CD14-positive monocyte (primary cell): ENCODE measurements at regions not wholly inside any gene's neighbourhood (a gene's known extent, or its start where the extent isn't known, plus 50 kb on each side); places are given as distances from the start of the nearest gene placed in this dataset.

ENCODE experiments used
- DNase-seq, 3 donors: peaks; one replicate each; pipeline ENCODE4 v3.0.0-alpha.2; 2011 to 2022
- H2AFZ ChIP-seq: 2 replicates; pipeline ENCODE4 v1.6.0; 2012; ENCODE audit warnings: mild to moderate bottlenecking, low read depth, low read length, inconsistent platforms; ENCODE audit not compliant: insufficient read depth, poor library complexity, severe bottlenecking
- H3K27ac ChIP-seq, 2 donors: 1 replicate in 1 of 2; 2 replicates in 1 of 2; pipeline ENCODE4 v1.5.1; 2012 to 2013; ENCODE audit warnings: low read length in 2 of 2, control low read depth in 1 of 2, inconsistent platforms in 1 of 2, low read depth in 1 of 2, mild to moderate bottlenecking in 1 of 2
- H3K27me3 ChIP-seq, 2 donors: one replicate each; pipeline versions ENCODE4 v1.6.0 to v1.6.1; 2011 to 2013; ENCODE audit warnings: low read length in 2 of 2; ENCODE audit not compliant: control insufficient read depth in 2 of 2, insufficient read depth in 2 of 2
- H3K36me3 ChIP-seq, 2 donors: replicated peaks in 1 of 2; 1 replicate in 1 of 2; 2 replicates in 1 of 2; pipeline versions ENCODE4 v1.5.1 to v1.6.1; 2012 to 2013; ENCODE audit warnings: low read length in 2 of 2, control low read depth in 1 of 2, inconsistent platforms in 1 of 2, mild to moderate bottlenecking in 1 of 2; ENCODE audit not compliant: insufficient read depth in 2 of 2, control insufficient read depth in 1 of 2
- H3K4me1 ChIP-seq, 2 donors: 1 replicate in 1 of 2; 2 replicates in 1 of 2; pipeline versions ENCODE4 v1.5.1 to v1.6.1; 2012 to 2013; ENCODE audit warnings: low read length in 2 of 2, control low read depth in 1 of 2, inconsistent platforms in 1 of 2, mild to moderate bottlenecking in 1 of 2, moderate library complexity in 1 of 2; ENCODE audit not compliant: insufficient read depth in 2 of 2, control insufficient read depth in 1 of 2
- H3K4me2 ChIP-seq: replicated peaks from 2 replicates; pipeline ENCODE3; 2012; ENCODE audit warnings: low read length, moderate library complexity, mild to moderate bottlenecking; ENCODE audit not compliant: poor library complexity, severe bottlenecking; ENCODE audit errors: extremely low read depth
- H3K4me3 ChIP-seq, 3 experiments: fragments of 200-600 bp in 1 of 3; sonication (generic) in 1 of 3; replicated peaks in 1 of 3; 1 replicate in 2 of 3; 2 replicates in 1 of 3; pipeline ENCODE4 v1.5.1; 2011 to 2013; ENCODE audit warnings: low read length in 3 of 3, mild to moderate bottlenecking in 3 of 3, control low read depth in 2 of 3, low read depth in 2 of 3, inconsistent platforms in 1 of 3, moderate library complexity in 1 of 3
- H3K79me2 ChIP-seq: 2 replicates; pipeline ENCODE4 v1.6.0; 2012; ENCODE audit warnings: mild to moderate bottlenecking, control low read depth, inconsistent platforms, low read length, moderate library complexity; ENCODE audit not compliant: insufficient read depth
- H3K9ac ChIP-seq: 2 replicates; pipeline ENCODE4 v1.6.0; 2017; ENCODE audit warnings: low read length, mild to moderate bottlenecking; ENCODE audit not compliant: insufficient read depth, poor library complexity, severe bottlenecking
- H3K9me3 ChIP-seq, 2 donors: replicated peaks in 1 of 2; 1 replicate in 1 of 2; 2 replicates in 1 of 2; pipeline versions ENCODE4 v1.5.1 to v1.6.1; 2012 to 2013; ENCODE audit warnings: low read length in 2 of 2, control low read depth in 1 of 2; ENCODE audit not compliant: control insufficient read depth in 1 of 2, insufficient read depth in 1 of 2
- H4K20me1 ChIP-seq: 2 replicates; pipeline ENCODE4 v1.6.0; 2012; ENCODE audit warnings: mild to moderate bottlenecking, low read length, control low read depth, moderate library complexity; ENCODE audit not compliant: insufficient read depth
- H3K27ac Mint-ChIP-seq, 7 donors: one replicate each; pipeline ENCODE4 v1.8.0; 2020; ENCODE audit warnings: mild to moderate bottlenecking in 7 of 7, mixed read lengths in 7 of 7, moderate library complexity in 6 of 7, inconsistent platforms in 2 of 7
- H3K27me3 Mint-ChIP-seq, 3 donors: one replicate each; pipeline ENCODE4 v1.8.0; 2021 to 2022; ENCODE audit warnings: low read depth in 3 of 3, mild to moderate bottlenecking in 3 of 3, mixed read lengths in 3 of 3, moderate library complexity in 3 of 3, inconsistent platforms in 1 of 3
- H3K36me3 Mint-ChIP-seq, 2 donors: one replicate each; pipeline ENCODE4 v1.8.0; 2020; ENCODE audit warnings: mixed read lengths in 2 of 2, inconsistent platforms in 1 of 2, mild to moderate bottlenecking in 1 of 2
- H3K4me1 Mint-ChIP-seq: one replicate; pipeline ENCODE4 v1.8.0; 2020; ENCODE audit warnings: mild to moderate bottlenecking, mixed read lengths
- H3K4me3 Mint-ChIP-seq, 2 donors: one replicate each; pipeline ENCODE4 v1.8.0; 2020; ENCODE audit warnings: mild to moderate bottlenecking in 2 of 2, mixed read lengths in 2 of 2, moderate library complexity in 1 of 2
- H3K9me3 Mint-ChIP-seq, 7 donors: one replicate each; pipeline ENCODE4 v1.8.0; 2020 to 2022; ENCODE audit warnings: mixed read lengths in 7 of 7, mild to moderate bottlenecking in 6 of 7, moderate library complexity in 6 of 7, inconsistent platforms in 2 of 7
- CTCF ChIP-seq: fragments of 200-600 bp; IDR thresholded peaks from one replicate; pipeline ENCODE4 v1.8.0; 2022; ENCODE audit warnings: antibody characterized with exemption, mild to moderate bottlenecking
- WGBS: methylation state at CpG from one replicate; pipeline ENCODE4 v1.1.5; 2013; ENCODE audit warnings: missing lambda C conversion rate; ENCODE audit not compliant: insufficient coverage; 5-methylcytosine and 5-hydroxymethylcytosine counted together
- intact Hi-C, 2 donors: fragments of 100-400 bp; cut with micrococcal nuclease; formaldehyde crosslinking; loops; one replicate each; pipeline versions ENCODE4 v1.15.0 to v1.15.1; 2023

GRCh38 chr6:140825731-140826130 lies 1307.0 kb upstream of the GJE1 start:
- Histone ChIP-seq H3K9ac (no peak overlapping the region), H2AFZ (no peak overlapping the region), H3K4me3 (no peak overlapping the region), H3K27ac (no peak overlapping the region), H4K20me1 (no peaks in the 10 kb centered on the region), H3K79me2 (no peaks in the 10 kb centered on the region), H3K27me3 (no peaks in the 10 kb centered on the region), H3K36me3 (no peaks in the 10 kb centered on the region), H3K9me3 (peaks cover 0 to 10% of the 10 kb centered on the region in 2 donors), H3K4me2 (no peak overlapping the region), H3K4me1 (no peaks in the 10 kb centered on the region)
- DNase-seq = no peak
- H3K36me3 Mint-ChIP-seq = no peaks in the 10 kb centered on the region
- H3K27me3 Mint-ChIP-seq = no peaks in the 10 kb centered on the region
- H3K27ac Mint-ChIP-seq = no peak overlapping the region
- H3K4me3 Mint-ChIP-seq = no peak overlapping the region
- no peak for TF ChIP-seq CTCF
- intact Hi-C loops = no loop called here
- H3K4me1 Mint-ChIP-seq = no peaks in the 10 kb centered on the region
- peaks cover 0 to 13% (median 2%) of the 10 kb centered on the region in 7 donors for H3K9me3 Mint-ChIP-seq
- no CpG with 5 or more reads among the region's 2 CpGs for WGBS

GRCh38 chr6:140824595-140824994 lies 1308.1 kb upstream of the GJE1 start:
- Mint-ChIP-seq H3K27me3 (no peaks in the 10 kb centered on the region), H3K4me3 (no peak overlapping the region), H3K36me3 (no peaks in the 10 kb centered on the region), H3K9me3 (peaks cover 0 to 12% (median 2%) of the 10 kb centered on the region in 7 donors), H3K27ac (no peak overlapping the region), H3K4me1 (no peaks in the 10 kb centered on the region)
- no peak for TF ChIP-seq CTCF
- Histone ChIP-seq H3K4me3 (no peak overlapping the region), H3K36me3 (no peaks in the 10 kb centered on the region), H3K27ac (no peak overlapping the region), H2AFZ (no peak overlapping the region), H3K4me2 (no peak overlapping the region), H3K27me3 (no peaks in the 10 kb centered on the region), H3K79me2 (no peaks in the 10 kb centered on the region), H3K9ac (no peak overlapping the region), H3K4me1 (no peaks in the 10 kb centered on the region), H3K9me3 (peaks cover 0 to 8% of the 10 kb centered on the region in 2 donors), H4K20me1 (no peaks in the 10 kb centered on the region)
- intact Hi-C loops = no loop called here
- no peak for DNase-seq
